Upper lobe of left lung (tissue), 4 donors: ENCODE measurements at regions not wholly inside any gene's neighbourhood (a gene's known extent, or its start where the extent isn't known, plus 50 kb on each side); places are given as distances from the start of the nearest gene placed in this dataset.

ENCODE experiments used
- POLR2AphosphoS5 ChIP-seq, 2 donors: sonication (generic); formaldehyde crosslinking; IDR thresholded peaks; one replicate each; pipeline ENCODE4 v1.5.1; 2017; ENCODE audit warnings: antibody characterized with exemption in 2 of 2
- TF ChIP-seq, protein P1 (sequence below), 6 experiments: fragments of 450-650 bp in 4 of 6; fragments of 200-600 bp in 2 of 6; sonication (generic) in 2 of 6; IDR thresholded peaks; one replicate each; pipeline ENCODE4 v1.5.1; 2016 to 2019; ENCODE audit warnings: antibody characterized with exemption in 6 of 6

DNA sequence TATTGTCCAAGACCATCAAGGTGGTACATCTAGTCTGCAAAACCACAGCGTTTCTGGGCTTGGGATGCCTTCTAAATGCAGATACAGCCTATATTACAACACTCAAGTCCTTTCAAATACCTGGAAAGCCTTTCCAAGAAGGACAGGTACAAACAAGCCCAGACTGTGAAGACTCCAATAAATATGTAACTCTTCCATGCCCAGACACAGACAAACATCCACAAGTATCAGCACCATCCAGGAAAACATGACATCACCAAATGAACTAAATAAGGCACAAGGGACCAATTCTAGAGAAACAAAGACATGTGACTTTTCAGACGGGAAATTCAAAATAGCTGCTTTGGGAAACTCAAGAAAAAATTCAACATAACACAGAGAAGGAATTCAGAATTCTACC, 152.7 kb upstream of the POC5 start:
- TF ChIP-seq, protein P1, sequence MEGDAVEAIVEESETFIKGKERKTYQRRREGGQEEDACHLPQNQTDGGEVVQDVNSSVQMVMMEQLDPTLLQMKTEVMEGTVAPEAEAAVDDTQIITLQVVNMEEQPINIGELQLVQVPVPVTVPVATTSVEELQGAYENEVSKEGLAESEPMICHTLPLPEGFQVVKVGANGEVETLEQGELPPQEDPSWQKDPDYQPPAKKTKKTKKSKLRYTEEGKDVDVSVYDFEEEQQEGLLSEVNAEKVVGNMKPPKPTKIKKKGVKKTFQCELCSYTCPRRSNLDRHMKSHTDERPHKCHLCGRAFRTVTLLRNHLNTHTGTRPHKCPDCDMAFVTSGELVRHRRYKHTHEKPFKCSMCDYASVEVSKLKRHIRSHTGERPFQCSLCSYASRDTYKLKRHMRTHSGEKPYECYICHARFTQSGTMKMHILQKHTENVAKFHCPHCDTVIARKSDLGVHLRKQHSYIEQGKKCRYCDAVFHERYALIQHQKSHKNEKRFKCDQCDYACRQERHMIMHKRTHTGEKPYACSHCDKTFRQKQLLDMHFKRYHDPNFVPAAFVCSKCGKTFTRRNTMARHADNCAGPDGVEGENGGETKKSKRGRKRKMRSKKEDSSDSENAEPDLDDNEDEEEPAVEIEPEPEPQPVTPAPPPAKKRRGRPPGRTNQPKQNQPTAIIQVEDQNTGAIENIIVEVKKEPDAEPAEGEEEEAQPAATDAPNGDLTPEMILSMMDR (IDR thresholded peaks at IDR 0.05) = no peak
- no peak for TF ChIP-seq POLR2AphosphoS5 (IDR thresholded peaks at IDR 0.05)
